WERI-Rb-1 (cell line): ENCODE measurements at regions not wholly inside any gene's neighbourhood (a gene's known extent, or its start where the extent isn't known, plus 50 kb on each side); places are given as distances from the start of the nearest gene placed in this dataset.
"Not testable (repeated sequence)": the region's sequence is repeated elsewhere in the genome, so short reads cannot be mapped to it uniquely, and the experiment has no call there.

ENCODE experiments used
- DNase-seq: peaks from one replicate; pipeline ENCODE4 v3.0.0-alpha.2; 2020
- H3K27ac ChIP-seq: fragments of 250-450 bp; sonication (Bioruptor Pico); 2 replicates; pipeline ENCODE4 v1.5.1; 2020; ENCODE audit warnings: mild to moderate bottlenecking, moderate library complexity
- H3K27me3 ChIP-seq: fragments of 250-450 bp; sonication (Bioruptor Pico); 2 replicates; pipeline ENCODE4 v1.5.1; 2021; ENCODE audit warnings: mild to moderate bottlenecking, low read depth, moderate library complexity; ENCODE audit not compliant: insufficient read depth, severe bottlenecking
- H3K36me3 ChIP-seq: fragments of 250-450 bp; sonication (Bioruptor Pico); 2 replicates; pipeline ENCODE4 v1.5.1; 2020; ENCODE audit warnings: mild to moderate bottlenecking, moderate library complexity
- H3K4me3 ChIP-seq: 2 replicates; pipeline ENCODE4 v1.5.1; 2011; ENCODE audit warnings: low read depth, mild to moderate bottlenecking, control low read depth, low read length
- H3K9me3 ChIP-seq: fragments of 250-450 bp; sonication (Bioruptor Pico); 2 replicates; pipeline ENCODE4 v1.5.1; 2021; ENCODE audit warnings: mild to moderate bottlenecking, moderate library complexity; ENCODE audit not compliant: severe bottlenecking
- TF ChIP-seq, protein P1 (sequence below): IDR thresholded peaks from 2 replicates; pipeline ENCODE4 v1.5.1; 2011; ENCODE audit warnings: low read depth, mild to moderate bottlenecking, control low read depth, inconsistent platforms, low read length

DNA sequence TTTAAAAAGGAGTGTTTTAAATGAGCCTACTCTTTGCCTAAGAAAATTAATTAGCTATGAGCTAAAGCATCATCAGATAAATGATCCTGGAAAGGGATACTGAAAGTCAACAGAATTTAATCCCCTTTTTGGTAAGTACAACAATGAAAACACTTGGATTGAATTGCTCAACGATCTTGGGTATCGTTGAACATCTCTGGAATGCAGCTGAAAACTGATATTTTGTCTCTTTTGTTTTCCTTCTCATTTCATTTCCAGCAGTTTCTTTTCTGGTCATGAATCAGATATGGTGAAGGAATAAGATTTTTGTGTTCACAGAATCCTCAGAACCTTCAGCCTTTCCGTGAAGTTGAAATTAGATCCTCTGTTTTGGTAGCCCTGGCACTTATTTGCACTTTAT is 771.2 kb downstream of the FSCB start:
- no peak overlapping the region for H3K27ac ChIP-seq
- peaks cover 31% of the 10 kb centered on the region for H3K27me3 ChIP-seq
- DNase-seq = no peak
- H3K9me3 ChIP-seq = no peaks in the 10 kb centered on the region
- H3K36me3 ChIP-seq = no peaks in the 10 kb centered on the region
- TF ChIP-seq, protein P1, sequence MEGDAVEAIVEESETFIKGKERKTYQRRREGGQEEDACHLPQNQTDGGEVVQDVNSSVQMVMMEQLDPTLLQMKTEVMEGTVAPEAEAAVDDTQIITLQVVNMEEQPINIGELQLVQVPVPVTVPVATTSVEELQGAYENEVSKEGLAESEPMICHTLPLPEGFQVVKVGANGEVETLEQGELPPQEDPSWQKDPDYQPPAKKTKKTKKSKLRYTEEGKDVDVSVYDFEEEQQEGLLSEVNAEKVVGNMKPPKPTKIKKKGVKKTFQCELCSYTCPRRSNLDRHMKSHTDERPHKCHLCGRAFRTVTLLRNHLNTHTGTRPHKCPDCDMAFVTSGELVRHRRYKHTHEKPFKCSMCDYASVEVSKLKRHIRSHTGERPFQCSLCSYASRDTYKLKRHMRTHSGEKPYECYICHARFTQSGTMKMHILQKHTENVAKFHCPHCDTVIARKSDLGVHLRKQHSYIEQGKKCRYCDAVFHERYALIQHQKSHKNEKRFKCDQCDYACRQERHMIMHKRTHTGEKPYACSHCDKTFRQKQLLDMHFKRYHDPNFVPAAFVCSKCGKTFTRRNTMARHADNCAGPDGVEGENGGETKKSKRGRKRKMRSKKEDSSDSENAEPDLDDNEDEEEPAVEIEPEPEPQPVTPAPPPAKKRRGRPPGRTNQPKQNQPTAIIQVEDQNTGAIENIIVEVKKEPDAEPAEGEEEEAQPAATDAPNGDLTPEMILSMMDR = no peak
- no peak overlapping the region for H3K4me3 ChIP-seq

DNA sequence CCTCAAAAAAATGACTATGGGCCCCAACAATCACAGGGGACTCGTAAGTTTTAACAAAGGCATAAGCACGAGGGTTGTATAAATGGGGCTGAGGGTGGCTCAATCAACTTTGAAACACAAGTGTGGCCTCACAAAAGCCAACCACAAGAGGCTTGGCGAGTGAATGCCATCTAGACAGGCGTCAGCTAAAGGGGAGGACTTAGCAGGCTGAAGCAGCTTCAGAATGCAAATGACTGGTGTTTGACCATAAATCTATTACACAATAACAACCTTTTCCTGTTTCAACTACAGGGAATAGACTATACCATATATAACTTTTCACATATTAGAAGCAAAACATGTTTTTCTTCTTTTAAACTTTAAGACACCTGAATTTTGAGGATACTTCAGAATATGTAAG is 777.9 kb downstream of the FSCB start:
- H3K27ac ChIP-seq = no peak overlapping the region
- peaks cover 32% of the 10 kb centered on the region for H3K27me3 ChIP-seq
- DNase-seq = no peak
- no peaks in the 10 kb centered on the region for H3K9me3 ChIP-seq
- TF ChIP-seq, protein P1 = no peak
- H3K36me3 ChIP-seq = no peaks in the 10 kb centered on the region
- H3K4me3 ChIP-seq = no peak overlapping the region

DNA sequence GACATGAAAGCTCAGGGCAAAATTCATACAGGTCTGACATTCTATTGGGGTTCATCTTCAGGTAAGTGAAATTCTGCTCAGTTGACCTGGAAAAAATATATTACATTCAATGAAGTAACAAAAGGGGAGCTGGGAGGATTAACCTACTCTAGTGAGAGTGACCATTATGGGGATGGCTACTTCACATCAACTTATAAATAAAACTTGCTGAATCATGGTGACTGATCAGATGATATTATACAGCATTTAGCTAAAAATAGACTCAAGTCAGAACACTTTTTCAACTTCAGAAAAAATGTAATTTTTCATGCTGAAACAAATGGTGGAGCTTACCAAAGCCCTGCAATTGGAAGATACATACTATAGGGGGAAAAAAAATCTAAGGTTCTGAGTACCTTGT is 800.2 kb downstream of the FSCB start:
- Histone ChIP-seq H3K9me3 (no peaks in the 10 kb centered on the region), H3K36me3 (no peaks in the 10 kb centered on the region), H3K27me3 (peaks cover 9% of the 10 kb centered on the region), H3K27ac (no peak overlapping the region), H3K4me3 (no peak overlapping the region)
- no peak for DNase-seq
- TF ChIP-seq, protein P1 = no peak

- not testable (repeated sequence) for H3K9me3 ChIP-seq, H3K27ac ChIP-seq, H3K36me3 ChIP-seq, H3K4me3 ChIP-seq, DNase-seq
- peaks cover 18% of the 10 kb centered on the region for H3K27me3 ChIP-seq
Observed at GRCh38 chr14:43698561-43699284, 808.4 kb downstream of the FSCB start.

DNA sequence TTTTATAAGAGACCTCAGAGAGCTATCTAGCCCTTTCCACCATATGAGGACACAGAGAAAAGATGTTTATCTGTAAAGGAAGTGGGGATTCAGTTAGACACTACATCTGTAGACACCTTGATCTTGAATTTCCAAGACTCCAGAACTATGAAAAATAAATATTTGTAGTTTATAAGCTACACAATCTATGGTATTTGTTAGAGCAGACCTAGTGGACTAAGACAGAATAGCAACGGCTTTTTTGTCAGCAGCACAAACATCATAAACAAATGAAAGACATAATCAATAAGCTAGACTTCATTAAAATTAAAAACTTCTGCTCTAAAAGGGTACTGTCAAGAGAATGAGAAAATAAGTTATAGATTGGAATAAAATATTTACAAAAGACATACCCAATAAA is 810.1 kb downstream of the FSCB start:
- TF ChIP-seq, protein P1 = no peak
- no peaks in the 10 kb centered on the region for H3K9me3 ChIP-seq
- DNase-seq = no peak
- H3K36me3 ChIP-seq = no peaks in the 10 kb centered on the region
- H3K27ac ChIP-seq = no peak overlapping the region
- H3K4me3 ChIP-seq = no peak overlapping the region
- peaks cover 18% of the 10 kb centered on the region for H3K27me3 ChIP-seq

DNA sequence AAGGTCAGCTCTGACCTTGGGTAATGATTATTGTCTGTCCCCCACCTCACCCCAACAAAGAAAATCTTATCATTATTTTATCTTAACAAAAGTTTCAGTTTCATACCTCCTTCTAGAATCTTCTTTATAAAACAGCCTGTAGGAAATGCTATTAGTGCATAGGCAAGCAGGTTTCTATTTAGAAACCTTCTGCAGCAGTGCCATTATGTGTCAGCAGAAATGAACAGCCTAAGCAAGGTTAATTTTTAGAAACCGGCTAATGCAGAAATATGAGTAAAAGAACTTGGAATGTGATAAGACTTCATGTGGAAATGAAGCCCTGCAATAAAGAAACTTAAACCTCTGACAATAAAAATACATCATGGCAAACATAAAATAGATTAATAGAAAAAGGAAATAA is 814.4 kb downstream of the FSCB start:
- TF ChIP-seq, protein P1 = no peak
- no peaks in the 10 kb centered on the region for H3K9me3 ChIP-seq
- H3K4me3 ChIP-seq = no peak overlapping the region
- no peak overlapping the region for H3K27ac ChIP-seq
- H3K27me3 ChIP-seq = peaks cover 23% of the 10 kb centered on the region
- no peak for DNase-seq
- no peaks in the 10 kb centered on the region for H3K36me3 ChIP-seq
